ENCODE measurements at regions not wholly inside any gene's neighbourhood (a gene's known extent, or its start where the extent isn't known, plus 50 kb on each side); places are given as distances from the start of the nearest gene placed in this dataset.

DNA sequence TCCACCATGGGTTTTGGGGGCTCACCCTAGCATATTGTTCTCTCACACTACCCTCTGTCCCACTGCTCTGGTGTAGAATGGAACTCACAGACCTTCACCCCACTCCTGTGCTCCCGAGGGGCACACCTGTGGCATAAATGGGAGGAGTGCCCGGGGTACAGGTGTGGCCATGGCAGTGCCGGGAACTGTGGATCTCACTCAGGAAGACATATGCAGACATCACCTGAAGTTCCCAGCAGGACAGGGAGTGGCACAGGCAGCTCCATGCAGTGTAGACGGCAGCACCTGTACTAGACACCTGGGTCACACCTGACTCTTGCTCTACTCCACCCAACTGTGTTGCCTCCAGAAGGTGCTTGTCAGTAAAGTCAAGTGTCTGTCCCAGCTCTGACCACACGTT, 57.6 kb upstream of the MRPS22 start:
- no peak for DNase-seq

DNA sequence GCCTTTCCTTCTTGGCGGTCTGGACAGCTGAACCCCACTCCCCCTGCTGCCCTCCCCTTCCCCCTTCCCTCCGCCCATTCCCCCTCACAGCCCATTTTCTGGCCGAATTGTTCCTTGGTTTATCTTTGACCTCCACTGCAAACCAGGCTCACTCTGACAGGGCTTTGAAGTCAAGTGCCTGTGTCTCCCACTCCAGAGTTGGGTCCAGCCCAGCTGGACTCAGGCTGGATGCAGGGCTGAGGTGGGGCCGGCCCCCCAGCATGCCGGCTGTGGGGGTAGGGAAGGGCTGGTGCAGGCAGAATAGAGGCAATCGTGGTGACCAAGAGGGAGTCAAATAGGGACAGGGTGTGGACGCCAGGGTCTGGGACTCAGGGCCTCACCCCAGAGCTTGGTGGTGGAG, 57.0 kb upstream of the MRPS22 start:
- DNase-seq: no peak

- DNase-seq: no peak
Measured at GRCh38 chr3:139287557-139287956, 56.3 kb upstream of the MRPS22 start.

GRCh38 chr3:139288266-139288821, 55.5 kb upstream of the MRPS22 start:
- DNase-seq: no peak

- DNase-seq: no peak
Measured at GRCh38 chr3:139289860-139290524, 53.8 kb upstream of the MRPS22 start.

- no peak for DNase-seq
Measured at GRCh38 chr3:139291276-139292051, 52.4 kb upstream of the MRPS22 start.

- no peak for DNase-seq
Measured at GRCh38 chr3:139292192-139292591, 51.6 kb upstream of the MRPS22 start.

GRCh38 chr3:139292711-139293664, 50.8 kb upstream of the MRPS22 start:
- no peak for DNase-seq

DNA sequence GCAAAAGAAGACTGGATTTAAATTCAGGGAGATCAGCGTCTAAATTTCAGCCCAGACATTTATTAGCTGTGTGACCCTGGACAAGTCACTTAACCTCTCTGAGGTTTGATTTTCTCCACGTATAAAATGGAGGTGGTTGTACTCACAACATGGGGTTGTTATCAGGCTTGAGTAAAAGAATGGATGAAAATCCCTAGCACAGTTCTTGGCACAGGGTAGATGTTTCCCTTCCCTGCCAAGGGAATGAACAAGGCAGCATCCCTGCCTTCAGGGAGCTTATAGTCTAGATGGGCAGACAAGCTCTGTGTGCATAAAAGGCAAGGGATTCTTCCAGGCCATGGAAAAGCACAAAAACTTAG, 50.2 kb upstream of the MRPS22 start:
- no peak for DNase-seq
